ENCODE measurements at regions not wholly inside any gene's neighbourhood (a gene's known extent, or its start where the extent isn't known, plus 50 kb on each side); places are given as distances from the start of the nearest gene placed in this dataset.

- TF ChIP-seq CTCF (IDR thresholded peaks at IDR 0.05; ENCODE audit: poor library complexity) (no peak), EZH2phosphoT487 (IDR thresholded peaks at IDR 0.05; ENCODE audit: low read depth, severe bottlenecking, unreplicated experiment) (no peak)
Measured at GRCh38 chr5:173753307-173754168, 134.6 kb upstream of the CPEB4 start.

All from hepatocyte (in vitro differentiated cells).